IMR-90 (cell line): ENCODE measurements at regions not wholly inside any gene's neighbourhood (a gene's known extent, or its start where the extent isn't known, plus 50 kb on each side); places are given as distances from the start of the nearest gene placed in this dataset.

Source experiments
- ATAC-seq: fragments of 200-7000 bp; cut with Tn5 transposase; 2 replicates; pipeline ENCODE4 v1.9.1; 2020; ENCODE audit warnings: low read depth, mild to moderate bottlenecking, moderate library complexity
- BruUV-seq: library from RNA; stranded (reverse); fragments of 400-500 nt; replicated peaks from 2 replicates; lab custom pipeline; 2021; lab: Mats Ljungman, UMichigan
- CTCF ChIA-PET: fragments of 300-600 bp; formaldehyde crosslinking; extraction: SDS; loops from one replicate; lab custom pipeline; 2021; ENCODE audit warnings: antibody characterized with exemption; lab: Yijun Ruan, JAX
- POLR2A ChIA-PET: fragments of 300-600 bp; sonication (Branson Sonifier 250); formaldehyde crosslinking; loops from one replicate; lab custom pipeline; 2022; ENCODE audit warnings: antibody characterized with exemption; ENCODE audit not compliant: unreplicated experiment; lab: Charles Lee
- DNase-seq: peaks from one replicate; pipeline ENCODE4 v3.0.0; 2013
- H2AFZ ChIP-seq: replicated peaks from 2 replicates; pipeline ENCODE3; 2013; ENCODE audit warnings: low read length, mild to moderate bottlenecking; ENCODE audit not compliant: poor library complexity
- H2AK5ac ChIP-seq: 2 replicates; pipeline ENCODE4 v1.6.1; 2013; ENCODE audit warnings: low read depth, low read length, inconsistent platforms
- H2AK9ac ChIP-seq: replicated peaks from 2 replicates; pipeline ENCODE3; 2013; ENCODE audit warnings: mild to moderate bottlenecking, low read depth, low read length, moderate library complexity; ENCODE audit not compliant: poor library complexity
- H2BK120ac ChIP-seq: 2 replicates; pipeline ENCODE4 v1.6.1; 2013; ENCODE audit warnings: low read depth, low read length, inconsistent platforms
- H2BK15ac ChIP-seq: 3 replicates; pipeline ENCODE4 v1.6.1; 2013; ENCODE audit warnings: low read depth, low read length, inconsistent platforms
- H2BK20ac ChIP-seq: 2 replicates; pipeline ENCODE4 v1.6.1; 2013; ENCODE audit warnings: low read depth, mild to moderate bottlenecking, inconsistent platforms, low read length, moderate library complexity
- H2BK5ac ChIP-seq: 2 replicates; pipeline ENCODE4 v1.6.1; 2013; ENCODE audit warnings: mild to moderate bottlenecking, low read depth, low read length, inconsistent platforms; ENCODE audit not compliant: poor library complexity, severe bottlenecking
- H3K14ac ChIP-seq: replicated peaks from 2 replicates; pipeline ENCODE4 v1.6.1; 2013; ENCODE audit warnings: low read depth, low read length, inconsistent platforms
- H3K18ac ChIP-seq: 2 replicates; pipeline ENCODE4 v1.6.1; 2013; ENCODE audit warnings: low read depth, low read length, control low read depth
- H3K23ac ChIP-seq: 2 replicates; pipeline ENCODE4 v1.6.1; 2013; ENCODE audit warnings: low read depth, low read length, inconsistent platforms
- H3K27ac ChIP-seq: 2 replicates; pipeline ENCODE4 v1.5.1; 2013; ENCODE audit warnings: mild to moderate bottlenecking, control low read depth, low read length; ENCODE audit not compliant: insufficient read depth
- H3K27me3 ChIP-seq: 2 replicates; pipeline ENCODE4 v1.6.1; 2013; ENCODE audit warnings: low read length; ENCODE audit not compliant: control insufficient read depth, insufficient read depth
- H3K36me3 ChIP-seq: 2 replicates; pipeline ENCODE4 v1.6.1; 2013; ENCODE audit warnings: low read length, mixed read lengths; ENCODE audit not compliant: control insufficient read depth, insufficient read depth
- H3K4ac ChIP-seq: 2 replicates; pipeline ENCODE4 v1.6.1; 2013; ENCODE audit warnings: low read depth, low read length, inconsistent platforms
- H3K4me1 ChIP-seq: 2 replicates; pipeline ENCODE4 v1.6.1; 2013; ENCODE audit warnings: low read length, mixed read lengths; ENCODE audit not compliant: control insufficient read depth, insufficient read depth
- H3K4me2 ChIP-seq: 2 replicates; pipeline ENCODE4 v1.6.1; 2013; ENCODE audit warnings: low read depth, mild to moderate bottlenecking, control low read depth, low read length, moderate library complexity
- H3K4me3 ChIP-seq: 2 replicates; pipeline ENCODE4 v1.5.1; 2013; ENCODE audit warnings: low read depth, mild to moderate bottlenecking, control low read depth, low read length, moderate library complexity; ENCODE audit not compliant: insufficient read depth
- H3K56ac ChIP-seq: 2 replicates; pipeline ENCODE4 v1.6.1; 2013; ENCODE audit warnings: low read length, inconsistent platforms; ENCODE audit not compliant: insufficient read depth; ENCODE audit errors: extremely low read depth
- H3K79me1 ChIP-seq, 2 experiments: 2 replicates each; pipeline ENCODE4 v1.6.1; 2013; ENCODE audit warnings: low read length in 2 of 2, inconsistent platforms in 1 of 2, low read depth in 1 of 2
- H3K9ac ChIP-seq: 2 replicates; pipeline ENCODE4 v1.6.1; 2013; ENCODE audit warnings: low read depth, low read length, control low read depth
- H3K9me1 ChIP-seq: 2 replicates; pipeline ENCODE4 v1.6.1; 2013; ENCODE audit warnings: low read length, inconsistent platforms; ENCODE audit not compliant: insufficient read depth
- H3K9me3 ChIP-seq: 2 replicates; pipeline ENCODE4 v1.6.1; 2013; ENCODE audit warnings: low read length; ENCODE audit not compliant: control insufficient read depth, insufficient read depth
- H4K20me1 ChIP-seq: 2 replicates; pipeline ENCODE4 v1.6.1; 2013; ENCODE audit warnings: low read length, inconsistent platforms; ENCODE audit not compliant: insufficient read depth
- H4K5ac ChIP-seq: 2 replicates; pipeline ENCODE4 v1.6.1; 2013; ENCODE audit warnings: mild to moderate bottlenecking, low read depth, low read length, control low read depth
- H4K8ac ChIP-seq, 2 experiments: 2 replicates each; pipeline ENCODE4 v1.6.1; 2013; ENCODE audit warnings: low read depth in 2 of 2, low read length in 2 of 2, control low read depth in 1 of 2, inconsistent platforms in 1 of 2
- H4K91ac ChIP-seq: 2 replicates; pipeline ENCODE4 v1.6.1; 2013; ENCODE audit warnings: low read depth, low read length, inconsistent platforms; ENCODE audit not compliant: insufficient read depth
- FOS ChIP-seq: fragments of 150-350 bp; IDR thresholded peaks from 2 replicates; pipeline ENCODE4 v1.6.1; 2016; ENCODE audit warnings: low read depth, low read length
- MAFK ChIP-seq: IDR thresholded peaks from 2 replicates; pipeline ENCODE4 v1.6.1; 2012; ENCODE audit warnings: low read depth, low read length, improper control_type of control experiment
- POLR2A ChIP-seq: IDR thresholded peaks from 2 replicates; pipeline ENCODE4 v1.6.1; 2012; ENCODE audit warnings: mild to moderate bottlenecking, low read depth, low read length
- WGBS, 2 experiments: methylation state at CpG; one replicate each; pipeline versions ENCODE4 v1.1.5 to v1.1.7; 2013; ENCODE audit warnings: missing lambda C conversion rate in 2 of 2; ENCODE audit not compliant: insufficient read length in 1 of 2; ENCODE audit errors: extremely low coverage in 2 of 2; 5-methylcytosine and 5-hydroxymethylcytosine counted together
- dilution Hi-C: fragments of 300-500 bp; cut with HindIII; formaldehyde crosslinking; loops from one replicate; pipeline ENCODE4 v1.14.3; 2018; ENCODE audit warnings: low sequenced_read_pairs; ENCODE audit not compliant: unreplicated experiment
- in situ Hi-C: fragments of 300-500 bp; cut with MboI; formaldehyde crosslinking; loops from 3 replicates; pipeline ENCODE4 v1.14.3; 2019; ENCODE audit warnings: low sequenced_read_pairs, inconsistent platforms, mixed read lengths
- intact Hi-C: fragments of 100-400 bp; cut with micrococcal nuclease; formaldehyde crosslinking; loops from 2 replicates; pipeline ENCODE4 v1.10.0; 2022

DNA sequence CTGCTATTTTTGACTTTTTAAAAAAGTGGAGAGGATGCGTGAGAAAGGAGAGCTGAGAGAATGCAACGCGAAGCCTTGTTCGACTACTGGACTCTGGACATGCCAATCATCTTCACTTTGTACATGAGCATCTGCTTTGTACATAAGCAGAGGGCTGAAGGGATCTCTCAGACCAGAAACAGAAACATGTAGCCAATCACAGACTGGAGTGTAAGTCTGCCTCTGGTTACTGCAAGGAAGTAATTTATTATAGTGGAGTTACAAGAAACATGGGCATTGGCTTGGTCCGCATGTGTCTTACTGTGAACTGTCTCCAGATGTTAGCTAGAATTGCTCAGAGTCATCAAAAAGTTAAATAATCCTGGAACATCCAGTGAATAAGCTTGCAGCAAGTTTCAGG is 190.0 kb upstream of the GRAMD2B start:
- Histone ChIP-seq H3K36me3 (no peaks in the 10 kb centered on the region), H4K91ac (no peak overlapping the region), H2BK15ac (no peak overlapping the region), H2AK9ac (no peak overlapping the region), H3K79me1 (no peaks in the 10 kb centered on the region), H2BK120ac (no peak overlapping the region), H4K20me1 (no peaks in the 10 kb centered on the region), H4K8ac (no peak overlapping the region), H2AFZ (no peak overlapping the region), H3K23ac (no peak overlapping the region), H3K9me3 (peaks cover 2% of the 10 kb centered on the region; the same call in 1 of the 2 replicates), H2BK5ac (no peak overlapping the region), H3K9ac (no peak overlapping the region), H3K4me3 (no peak overlapping the region), H2AK5ac (no peak overlapping the region), H3K4me2 (no peak overlapping the region), H3K4ac (no peak overlapping the region), H3K56ac (no peak overlapping the region), H2BK20ac (no peak overlapping the region), H3K14ac (no peak overlapping the region), H4K5ac (no peak overlapping the region), H3K9me1 (no peaks in the 10 kb centered on the region), H3K18ac (no peak overlapping the region), H3K27ac (no peak overlapping the region), H3K4me1 (no peaks in the 10 kb centered on the region), H3K27me3 (no peaks in the 10 kb centered on the region; the same call in 1 of the 2 replicates)
- BruUV-seq, result no TSS peak
- dilution Hi-C loops (no loop called here), intact Hi-C loops (no loop called here), in situ Hi-C loops (no loop called here)
- POLR2A ChIA-PET, result no interaction called here
- DNase-seq (no peak), ATAC-seq (no peak)
- CTCF ChIA-PET, result no interaction called here
- 60% methylated on average over 1 of the region's 5 CpGs; no CpG with 5 or more reads in 1 of the 2 experiments for WGBS, 2 experiments
- TF ChIP-seq POLR2A, result no peak
- TF ChIP-seq FOS, result no peak
- no peak for TF ChIP-seq MAFK
